WTC11 (cell line): ENCODE measurements at regions not wholly inside any gene's neighbourhood (a gene's known extent, or its start where the extent isn't known, plus 50 kb on each side); places are given as distances from the start of the nearest gene placed in this dataset.

Experiments
- ATAC-seq: fragments of 200-7000 bp; cut with Tn5 transposase; 2 replicates; pipeline ENCODE4 v1.10.0; 2021; ENCODE audit warnings: mild to moderate bottlenecking, moderate library complexity
- CTCF ChIA-PET: fragments of 300-600 bp; sonication (Branson Sonifier 250); formaldehyde crosslinking; loops from one replicate; lab custom pipeline; 2021; ENCODE audit warnings: antibody characterized with exemption; lab: Charles Lee
- POLR2A ChIA-PET: fragments of 350-600 bp; sonication (Branson Sonifier 250); formaldehyde crosslinking; loops from one replicate; lab custom pipeline; 2021; ENCODE audit warnings: antibody characterized with exemption; lab: Charles Lee
- DNase-seq: peaks from one replicate; pipeline ENCODE4 v3.0.0; 2021; ENCODE audit warnings: low spot score
- H3K27ac Mint-ChIP-seq: 2 replicates; pipeline ENCODE4 v1.8.0; 2021; ENCODE audit warnings: mixed read lengths
- H3K27me3 Mint-ChIP-seq: 2 replicates; pipeline ENCODE4 v1.8.0; 2021; ENCODE audit warnings: low read depth, mild to moderate bottlenecking, moderate library complexity, mixed read lengths
- H3K36me3 Mint-ChIP-seq: 2 replicates; pipeline ENCODE4 v1.8.0; 2021; ENCODE audit warnings: mixed read lengths
- H3K4me1 Mint-ChIP-seq: 2 replicates; pipeline ENCODE4 v1.8.0; 2022; ENCODE audit warnings: mixed read lengths
- H3K4me3 Mint-ChIP-seq: 2 replicates; pipeline ENCODE4 v1.8.0; 2021; ENCODE audit warnings: mild to moderate bottlenecking, moderate library complexity, mixed read lengths
- H3K9me3 Mint-ChIP-seq: 2 replicates; pipeline ENCODE4 v1.8.0; 2021; ENCODE audit warnings: mixed read lengths
- EMX1 ChIP-seq: fragments of 250-450 bp; sonication (Bioruptor Pico); IDR thresholded peaks from 2 replicates; pipeline ENCODE4 v1.8.0; 2021; ENCODE audit warnings: mild to moderate bottlenecking
- GRHL2 ChIP-seq: fragments of 250-450 bp; sonication (Bioruptor Pico); IDR thresholded peaks from 2 replicates; pipeline ENCODE4 v1.8.0; 2022; ENCODE audit warnings: mild to moderate bottlenecking, moderate library complexity; ENCODE audit not compliant: insufficient replicate concordance, severe bottlenecking
- HMGA2 ChIP-seq: fragments of 250-450 bp; sonication (Bioruptor Pico); IDR thresholded peaks from 2 replicates; pipeline ENCODE4 v1.4.0; 2021; ENCODE audit warnings: mild to moderate bottlenecking, moderate library complexity
- NFE2L1 ChIP-seq: sonication (generic); formaldehyde crosslinking; IDR thresholded peaks from 2 replicates; pipeline ENCODE4 v1.8.1; 2023; ENCODE audit warnings: missing genetic modification reagents
- NFYB ChIP-seq: sonication (generic); formaldehyde crosslinking; conservative IDR thresholded peaks from 2 replicates; pipeline ENCODE4 v1.8.0; 2022; ENCODE audit warnings: low read depth, missing genetic modification reagents
- NR3C1 ChIP-seq: sonication (generic); formaldehyde crosslinking; conservative IDR thresholded peaks from 2 replicates; pipeline ENCODE4 v1.8.1; 2023; ENCODE audit warnings: low read depth, mild to moderate bottlenecking, missing genetic modification reagents
- PRRX2 ChIP-seq: fragments of 250-450 bp; sonication (Bioruptor Pico); IDR thresholded peaks from 2 replicates; pipeline ENCODE4 v1.8.0; 2021; ENCODE audit warnings: mild to moderate bottlenecking
- RELA ChIP-seq: sonication (generic); formaldehyde crosslinking; IDR thresholded peaks from 2 replicates; pipeline ENCODE4 v1.8.1; 2022; ENCODE audit warnings: missing genetic modification reagents, mild to moderate bottlenecking, borderline replicate concordance
- SP1 ChIP-seq: sonication (generic); formaldehyde crosslinking; conservative IDR thresholded peaks from 2 replicates; pipeline ENCODE4 v1.8.1; 2022; ENCODE audit warnings: missing genetic modification reagents
- ZNF121 ChIP-seq: sonication (generic); formaldehyde crosslinking; IDR thresholded peaks from 2 replicates; pipeline ENCODE4 v1.8.0; 2023; ENCODE audit warnings: missing genetic modification reagents
- ZNF138 ChIP-seq: sonication (generic); formaldehyde crosslinking; conservative IDR thresholded peaks from 2 replicates; pipeline ENCODE4 v1.8.1; 2022; ENCODE audit warnings: mild to moderate bottlenecking, moderate library complexity, missing genetic modification reagents
- ZNF263 ChIP-seq: sonication (generic); formaldehyde crosslinking; IDR thresholded peaks from 2 replicates; pipeline ENCODE4 v1.8.1; 2022; ENCODE audit warnings: low read depth, mild to moderate bottlenecking, moderate library complexity, missing genetic modification reagents
- ZNF423 ChIP-seq: fragments of 250-450 bp; sonication (Bioruptor Pico); IDR thresholded peaks from 2 replicates; pipeline ENCODE4 v2.1.2; 2022; ENCODE audit warnings: mild to moderate bottlenecking, moderate library complexity
- TF ChIP-seq, protein P1 (sequence below): sonication (generic); formaldehyde crosslinking; IDR thresholded peaks from 2 replicates; pipeline ENCODE4 v1.8.1; 2022; ENCODE audit warnings: missing genetic modification reagents, borderline replicate concordance
- TF ChIP-seq, protein P2 (sequence below): sonication (generic); formaldehyde crosslinking; IDR thresholded peaks from 2 replicates; pipeline ENCODE4 v1.8.0; 2022; ENCODE audit warnings: mild to moderate bottlenecking, missing genetic modification reagents
- TF ChIP-seq, protein P3 (sequence below): sonication (generic); formaldehyde crosslinking; IDR thresholded peaks from 2 replicates; pipeline ENCODE4 v1.8.1; 2023; ENCODE audit warnings: mild to moderate bottlenecking, missing genetic modification reagents, borderline replicate concordance
- TF ChIP-seq, protein P4 (sequence below): sonication (generic); formaldehyde crosslinking; IDR thresholded peaks from 2 replicates; pipeline ENCODE4 v1.8.1; 2022; ENCODE audit warnings: low read depth, mild to moderate bottlenecking, moderate library complexity, missing genetic modification reagents, borderline replicate concordance

DNA sequence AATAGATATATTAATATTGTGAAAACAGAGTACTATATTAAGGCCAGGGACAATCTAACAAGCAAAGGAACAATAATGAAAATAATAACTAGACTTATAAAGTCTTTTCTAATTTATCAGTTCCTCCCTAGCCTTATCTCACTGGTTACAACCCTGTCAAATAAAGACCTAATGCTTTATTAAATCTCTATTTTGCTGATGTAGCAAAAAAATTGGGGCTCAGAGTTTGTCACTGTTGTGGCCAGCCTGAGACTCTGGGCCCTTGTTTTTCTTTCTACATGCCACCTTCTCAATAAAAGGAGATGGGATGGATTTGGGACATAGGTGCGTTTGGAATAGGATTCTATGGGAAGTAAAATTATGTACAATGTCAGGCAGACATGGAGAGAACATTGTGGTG is 937.0 kb downstream of the IGSF11 start:
- ATAC-seq: no peak
- DNase-seq: no peak
- peaks cover 29% of the 10 kb centered on the region for H3K36me3 Mint-ChIP-seq

DNA sequence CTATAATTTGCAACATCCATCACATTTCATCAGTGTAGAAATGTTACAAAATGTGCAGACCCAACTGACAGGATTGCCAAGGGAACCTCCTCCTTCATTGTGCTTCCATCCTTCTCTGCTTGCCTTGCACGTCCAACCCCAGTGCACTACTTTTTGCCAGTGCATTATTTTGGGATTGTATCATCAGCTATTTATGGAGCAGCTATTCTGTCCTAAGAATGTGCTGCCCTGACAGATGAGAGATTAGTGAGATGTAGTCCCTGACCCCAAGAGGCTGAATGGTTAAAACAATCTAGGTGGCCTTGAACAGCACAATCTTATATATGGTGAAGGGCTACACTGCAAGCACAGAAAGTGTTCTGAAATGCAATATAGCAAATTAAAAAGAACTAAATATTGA is 935.8 kb downstream of the IGSF11 start:
- POLR2A ChIA-PET: no interaction called here
- H3K27ac Mint-ChIP-seq: no peak overlapping the region
- no peaks in the 10 kb centered on the region for H3K4me1 Mint-ChIP-seq
- ATAC-seq (no peak), DNase-seq (no peak)
- CTCF ChIA-PET: no interaction called here
- no peaks in the 10 kb centered on the region for H3K27me3 Mint-ChIP-seq
- no peak overlapping the region for H3K4me3 Mint-ChIP-seq
- H3K9me3 Mint-ChIP-seq: peaks cover 21% of the 10 kb centered on the region
- no peak for TF ChIP-seq ZNF121 (CRISPR knock-in tag)
- no peak for TF ChIP-seq RELA (CRISPR knock-in tag)
- no peak for TF ChIP-seq GRHL2 (CRISPR knock-in tag)
- no peak for TF ChIP-seq SP1 (CRISPR knock-in tag)
- TF ChIP-seq, protein P1, sequence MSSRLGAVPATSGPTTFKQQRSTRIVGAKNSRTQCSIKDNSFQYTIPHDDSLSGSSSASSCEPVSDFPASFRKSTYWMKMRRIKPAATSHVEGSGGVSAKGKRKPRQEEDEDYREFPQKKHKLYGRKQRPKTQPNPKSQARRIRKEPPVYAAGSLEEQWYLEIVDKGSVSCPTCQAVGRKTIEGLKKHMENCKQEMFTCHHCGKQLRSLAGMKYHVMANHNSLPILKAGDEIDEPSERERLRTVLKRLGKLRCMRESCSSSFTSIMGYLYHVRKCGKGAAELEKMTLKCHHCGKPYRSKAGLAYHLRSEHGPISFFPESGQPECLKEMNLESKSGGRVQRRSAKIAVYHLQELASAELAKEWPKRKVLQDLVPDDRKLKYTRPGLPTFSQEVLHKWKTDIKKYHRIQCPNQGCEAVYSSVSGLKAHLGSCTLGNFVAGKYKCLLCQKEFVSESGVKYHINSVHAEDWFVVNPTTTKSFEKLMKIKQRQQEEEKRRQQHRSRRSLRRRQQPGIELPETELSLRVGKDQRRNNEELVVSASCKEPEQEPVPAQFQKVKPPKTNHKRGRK (CRISPR knock-in tag): no peak
- TF ChIP-seq HMGA2 (CRISPR knock-in tag): no peak
- TF ChIP-seq NFE2L1: no peak
- TF ChIP-seq, protein P2, sequence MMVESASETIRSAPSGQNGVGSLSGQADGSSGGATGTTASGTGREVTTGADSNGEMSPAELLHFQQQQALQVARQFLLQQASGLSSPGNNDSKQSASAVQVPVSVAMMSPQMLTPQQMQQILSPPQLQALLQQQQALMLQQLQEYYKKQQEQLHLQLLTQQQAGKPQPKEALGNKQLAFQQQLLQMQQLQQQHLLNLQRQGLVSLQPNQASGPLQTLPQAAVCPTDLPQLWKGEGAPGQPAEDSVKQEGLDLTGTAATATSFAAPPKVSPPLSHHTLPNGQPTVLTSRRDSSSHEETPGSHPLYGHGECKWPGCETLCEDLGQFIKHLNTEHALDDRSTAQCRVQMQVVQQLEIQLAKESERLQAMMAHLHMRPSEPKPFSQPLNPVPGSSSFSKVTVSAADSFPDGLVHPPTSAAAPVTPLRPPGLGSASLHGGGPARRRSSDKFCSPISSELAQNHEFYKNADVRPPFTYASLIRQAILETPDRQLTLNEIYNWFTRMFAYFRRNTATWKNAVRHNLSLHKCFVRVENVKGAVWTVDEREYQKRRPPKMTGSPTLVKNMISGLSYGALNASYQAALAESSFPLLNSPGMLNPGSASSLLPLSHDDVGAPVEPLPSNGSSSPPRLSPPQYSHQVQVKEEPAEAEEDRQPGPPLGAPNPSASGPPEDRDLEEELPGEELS: no peak
- no peak for TF ChIP-seq NR3C1 (CRISPR knock-in tag)
- TF ChIP-seq, protein P3, sequence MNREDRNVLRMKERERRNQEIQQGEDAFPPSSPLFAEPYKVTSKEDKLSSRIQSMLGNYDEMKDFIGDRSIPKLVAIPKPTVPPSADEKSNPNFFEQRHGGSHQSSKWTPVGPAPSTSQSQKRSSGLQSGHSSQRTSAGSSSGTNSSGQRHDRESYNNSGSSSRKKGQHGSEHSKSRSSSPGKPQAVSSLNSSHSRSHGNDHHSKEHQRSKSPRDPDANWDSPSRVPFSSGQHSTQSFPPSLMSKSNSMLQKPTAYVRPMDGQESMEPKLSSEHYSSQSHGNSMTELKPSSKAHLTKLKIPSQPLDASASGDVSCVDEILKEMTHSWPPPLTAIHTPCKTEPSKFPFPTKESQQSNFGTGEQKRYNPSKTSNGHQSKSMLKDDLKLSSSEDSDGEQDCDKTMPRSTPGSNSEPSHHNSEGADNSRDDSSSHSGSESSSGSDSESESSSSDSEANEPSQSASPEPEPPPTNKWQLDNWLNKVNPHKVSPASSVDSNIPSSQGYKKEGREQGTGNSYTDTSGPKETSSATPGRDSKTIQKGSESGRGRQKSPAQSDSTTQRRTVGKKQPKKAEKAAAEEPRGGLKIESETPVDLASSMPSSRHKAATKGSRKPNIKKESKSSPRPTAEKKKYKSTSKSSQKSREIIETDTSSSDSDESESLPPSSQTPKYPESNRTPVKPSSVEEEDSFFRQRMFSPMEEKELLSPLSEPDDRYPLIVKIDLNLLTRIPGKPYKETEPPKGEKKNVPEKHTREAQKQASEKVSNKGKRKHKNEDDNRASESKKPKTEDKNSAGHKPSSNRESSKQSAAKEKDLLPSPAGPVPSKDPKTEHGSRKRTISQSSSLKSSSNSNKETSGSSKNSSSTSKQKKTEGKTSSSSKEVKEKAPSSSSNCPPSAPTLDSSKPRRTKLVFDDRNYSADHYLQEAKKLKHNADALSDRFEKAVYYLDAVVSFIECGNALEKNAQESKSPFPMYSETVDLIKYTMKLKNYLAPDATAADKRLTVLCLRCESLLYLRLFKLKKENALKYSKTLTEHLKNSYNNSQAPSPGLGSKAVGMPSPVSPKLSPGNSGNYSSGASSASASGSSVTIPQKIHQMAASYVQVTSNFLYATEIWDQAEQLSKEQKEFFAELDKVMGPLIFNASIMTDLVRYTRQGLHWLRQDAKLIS: no peak
- TF ChIP-seq PRRX2 (CRISPR knock-in tag): no peak
- TF ChIP-seq, protein P4, sequence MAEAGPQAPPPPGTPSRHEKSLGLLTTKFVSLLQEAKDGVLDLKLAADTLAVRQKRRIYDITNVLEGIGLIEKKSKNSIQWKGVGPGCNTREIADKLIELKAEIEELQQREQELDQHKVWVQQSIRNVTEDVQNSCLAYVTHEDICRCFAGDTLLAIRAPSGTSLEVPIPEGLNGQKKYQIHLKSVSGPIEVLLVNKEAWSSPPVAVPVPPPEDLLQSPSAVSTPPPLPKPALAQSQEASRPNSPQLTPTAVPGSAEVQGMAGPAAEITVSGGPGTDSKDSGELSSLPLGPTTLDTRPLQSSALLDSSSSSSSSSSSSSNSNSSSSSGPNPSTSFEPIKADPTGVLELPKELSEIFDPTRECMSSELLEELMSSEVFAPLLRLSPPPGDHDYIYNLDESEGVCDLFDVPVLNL: no peak
- no peak for TF ChIP-seq EMX1 (CRISPR knock-in tag)
- no peak for TF ChIP-seq ZNF263 (CRISPR knock-in tag)
- TF ChIP-seq ZNF423 (CRISPR knock-in tag): no peak
- no peak for TF ChIP-seq NFYB (CRISPR knock-in tag)
- H3K36me3 Mint-ChIP-seq: peaks cover 18% of the 10 kb centered on the region

More for the DNA sequence above, 937.0 kb downstream of the IGSF11 start:
- ChIA-PET POLR2A (no interaction called here), CTCF (no interaction called here)
- no peaks in the 10 kb centered on the region for H3K27me3 Mint-ChIP-seq
- TF ChIP-seq, protein P2: no peak
- no peak for TF ChIP-seq ZNF138 (CRISPR knock-in tag)
- H3K9me3 Mint-ChIP-seq: peaks cover 29% of the 10 kb centered on the region
- H3K4me3 Mint-ChIP-seq: no peak overlapping the region
- no peak overlapping the region for H3K27ac Mint-ChIP-seq
- no peaks in the 10 kb centered on the region for H3K4me1 Mint-ChIP-seq
